HG02798 (cell line): ENCODE measurements at regions not wholly inside any gene's neighbourhood (a gene's known extent, or its start where the extent isn't known, plus 50 kb on each side); places are given as distances from the start of the nearest gene placed in this dataset.
"Not testable (repeated sequence)": the region's sequence is repeated elsewhere in the genome, so short reads cannot be mapped to it uniquely, and the experiment has no call there.

Experiments used
- ATAC-seq: cut with Tn5 transposase; IDR thresholded peaks from one replicate; pipeline ENCODE4 v1.9.1; 2021; ENCODE audit warnings: mild to moderate bottlenecking; ENCODE audit not compliant: unreplicated experiment, poor library complexity

- ATAC-seq = no peak
Observed at GRCh38 chr4:116361790-116362189, 723.6 kb downstream of the TRAM1L1 start.

- ATAC-seq = peak; percentile 98
Observed at GRCh38 chr4:116358633-116359222, 726.6 kb downstream of the TRAM1L1 start.

- no peak for ATAC-seq
Observed at GRCh38 chr4:116357758-116358157, 727.6 kb downstream of the TRAM1L1 start.

GRCh38 chr4:116346750-116347149 is 738.6 kb downstream of the TRAM1L1 start:
- ATAC-seq = no peak

- ATAC-seq = no peak
Observed at GRCh38 chr4:116343809-116344208, 741.6 kb downstream of the TRAM1L1 start.

- no peak for ATAC-seq
Observed at GRCh38 chr4:116342143-116342542, 743.2 kb downstream of the TRAM1L1 start.

- no peak for ATAC-seq
Observed at GRCh38 chr4:116332508-116332907, 752.9 kb downstream of the TRAM1L1 start.

GRCh38 chr4:116328261-116328860 is 757.0 kb downstream of the TRAM1L1 start:
- no peak for ATAC-seq

- ATAC-seq = no peak
Observed at GRCh38 chr4:116323606-116324005, 761.8 kb downstream of the TRAM1L1 start.

GRCh38 chr4:116321471-116321870 is 763.9 kb downstream of the TRAM1L1 start:
- ATAC-seq = no peak

GRCh38 chr4:116320859-116321258 is 764.5 kb downstream of the TRAM1L1 start:
- ATAC-seq = no peak

GRCh38 chr4:116303736-116304188 is 781.6 kb downstream of the TRAM1L1 start:
- ATAC-seq = no peak

GRCh38 chr4:116302990-116303735 is 782.2 kb downstream of the TRAM1L1 start:
- no peak for ATAC-seq

GRCh38 chr4:116275006-116275405 is 810.4 kb downstream of the TRAM1L1 start:
- ATAC-seq = no peak

GRCh38 chr4:116272336-116272735 is 813.0 kb downstream of the TRAM1L1 start:
- no peak for ATAC-seq

GRCh38 chr4:116260931-116261330 is 824.4 kb downstream of the TRAM1L1 start:
- not testable (repeated sequence) for ATAC-seq

GRCh38 chr4:116244771-116245170 is 840.6 kb downstream of the TRAM1L1 start:
- ATAC-seq = no peak

GRCh38 chr4:116243431-116243830 is 841.9 kb downstream of the TRAM1L1 start:
- no peak for ATAC-seq

- no peak for ATAC-seq
Observed at GRCh38 chr4:116233971-116234370, 851.4 kb downstream of the TRAM1L1 start.

GRCh38 chr4:116231999-116232398 is 853.4 kb downstream of the TRAM1L1 start:
- not testable (repeated sequence) for ATAC-seq

GRCh38 chr4:116229420-116229819 is 856.0 kb downstream of the TRAM1L1 start:
- ATAC-seq = no peak
